CMK (cell line): ENCODE measurements at regions not wholly inside any gene's neighbourhood (a gene's known extent, or its start where the extent isn't known, plus 50 kb on each side); places are given as distances from the start of the nearest gene placed in this dataset.
"Not testable (repeated sequence)": the region's sequence is repeated elsewhere in the genome, so short reads cannot be mapped to it uniquely, and the experiment has no call there.

Source experiments
- DNase-seq: peaks from one replicate; pipeline ENCODE4 v3.0.0-alpha.2; 2010; ENCODE audit warnings: low read depth

GRCh38 chr3:137116619-137117018, 158.8 kb downstream of the IL20RB start:
- DNase-seq: no peak

GRCh38 chr3:137121704-137122314, 164.0 kb downstream of the IL20RB start:
- no peak for DNase-seq

- DNase-seq: no peak
These were observed 173.3 kb downstream of the IL20RB start for GRCh38 chr3:137131081-137131480.

GRCh38 chr3:137134431-137134830, 176.6 kb downstream of the IL20RB start:
- no peak for DNase-seq

- DNase-seq: no peak
These were observed 190.6 kb downstream of the IL20RB start for GRCh38 chr3:137148406-137148805.

- no peak for DNase-seq
These were observed 191.1 kb downstream of the IL20RB start for GRCh38 chr3:137148917-137149316.

- no peak for DNase-seq
These were observed 193.0 kb downstream of the IL20RB start for GRCh38 chr3:137150825-137151224.

GRCh38 chr3:137153046-137153445, 195.3 kb downstream of the IL20RB start:
- DNase-seq: not testable (repeated sequence)

- DNase-seq: no peak
These were observed 205.6 kb downstream of the IL20RB start for GRCh38 chr3:137163241-137163871.

- DNase-seq: no peak
These were observed 206.2 kb downstream of the IL20RB start for GRCh38 chr3:137163958-137164357.

- no peak for DNase-seq
These were observed 207.5 kb downstream of the IL20RB start for GRCh38 chr3:137165117-137165806.

- DNase-seq: no peak
These were observed 214.2 kb downstream of the IL20RB start for GRCh38 chr3:137171834-137172603.

- DNase-seq: no peak
These were observed 214.9 kb downstream of the IL20RB start for GRCh38 chr3:137172728-137173127.

GRCh38 chr3:137174514-137174913, 216.7 kb downstream of the IL20RB start:
- no peak for DNase-seq

GRCh38 chr3:137180220-137180619, 222.4 kb downstream of the IL20RB start:
- no peak for DNase-seq

- DNase-seq: no peak
These were observed 233.5 kb downstream of the IL20RB start for GRCh38 chr3:137191133-137191923.

- DNase-seq: no peak
These were observed 234.2 kb downstream of the IL20RB start for GRCh38 chr3:137191951-137192350.

GRCh38 chr3:137194301-137194700, 236.5 kb downstream of the IL20RB start:
- no peak for DNase-seq

GRCh38 chr3:137198374-137198773, 240.6 kb downstream of the IL20RB start:
- DNase-seq: not testable (repeated sequence)

- no peak for DNase-seq
These were observed 241.9 kb downstream of the IL20RB start for GRCh38 chr3:137199678-137200077.

- no peak for DNase-seq
These were observed 243.3 kb downstream of the IL20RB start for GRCh38 chr3:137201066-137201465.

GRCh38 chr3:137202941-137203340, 245.2 kb downstream of the IL20RB start:
- no peak for DNase-seq
